ENCODE measurements at regions not wholly inside any gene's neighbourhood (a gene's known extent, or its start where the extent isn't known, plus 50 kb on each side); places are given as distances from the start of the nearest gene placed in this dataset.

GRCh38 chr1:30427545-30427944 lies 295.8 kb downstream of the MATN1 start:
- no peaks in the 10 kb centered on the region for H3K36me3 ChIP-seq
- H3K4me3 ChIP-seq (ENCODE audit: low read depth in 1 of 2, low read length in 1 of 2): no peak overlapping the region
- TF ChIP-seq CTCF (IDR thresholded peaks at IDR 0.05): no peak
- H3K27me3 ChIP-seq: peaks cover 24% of the 10 kb centered on the region
- H3K27ac ChIP-seq: no peak overlapping the region
- H3K4me1 ChIP-seq (ENCODE audit: control insufficient read depth in 1 of 2, insufficient read depth in 1 of 2, low read depth in 1 of 2, low read length in 1 of 2): no peaks in the 10 kb centered on the region
- H3K9me3 ChIP-seq: no peaks in the 10 kb centered on the region

- Histone ChIP-seq H3K27me3 (peaks cover 20% of the 10 kb centered on the region), H3K4me3 (ENCODE audit: low read depth in 1 of 2, low read length in 1 of 2) (no peak overlapping the region)
- no peak for TF ChIP-seq CTCF (IDR thresholded peaks at IDR 0.05)
Measured at GRCh38 chr1:30425046-30425445, 298.3 kb downstream of the MATN1 start.

GRCh38 chr1:30423570-30423969 lies 299.8 kb downstream of the MATN1 start:
- Histone ChIP-seq H3K4me3 (ENCODE audit: low read depth in 1 of 2, low read length in 1 of 2) (no peak overlapping the region), H3K36me3 (no peaks in the 10 kb centered on the region), H3K4me1 (ENCODE audit: control insufficient read depth in 1 of 2, insufficient read depth in 1 of 2, low read depth in 1 of 2, low read length in 1 of 2) (no peaks in the 10 kb centered on the region), H3K27ac (no peak overlapping the region), H3K27me3 (peaks cover 17% of the 10 kb centered on the region), H3K9me3 (no peaks in the 10 kb centered on the region)
- TF ChIP-seq CTCF (IDR thresholded peaks at IDR 0.05): no peak

More at GRCh38 chr1:30425046-30425445, 298.3 kb downstream of the MATN1 start:
- H3K4me1 ChIP-seq (ENCODE audit: control insufficient read depth in 1 of 2, insufficient read depth in 1 of 2, low read depth in 1 of 2, low read length in 1 of 2): no peaks in the 10 kb centered on the region
- no peaks in the 10 kb centered on the region for H3K9me3 ChIP-seq
- no peak overlapping the region for H3K27ac ChIP-seq
- no peaks in the 10 kb centered on the region for H3K36me3 ChIP-seq

GRCh38 chr1:30422251-30422650 lies 301.1 kb downstream of the MATN1 start:
- no peaks in the 10 kb centered on the region for H3K36me3 ChIP-seq
- TF ChIP-seq CTCF (IDR thresholded peaks at IDR 0.05): no peak
- H3K4me1 ChIP-seq (ENCODE audit: control insufficient read depth in 1 of 2, insufficient read depth in 1 of 2, low read depth in 1 of 2, low read length in 1 of 2): no peaks in the 10 kb centered on the region
- no peak overlapping the region for H3K27ac ChIP-seq
- H3K27me3 ChIP-seq: peaks cover 10% of the 10 kb centered on the region
- H3K9me3 ChIP-seq: no peaks in the 10 kb centered on the region
- no peak overlapping the region for H3K4me3 ChIP-seq (ENCODE audit: low read depth in 1 of 2, low read length in 1 of 2)

GRCh38 chr1:30420519-30421050 lies 302.8 kb downstream of the MATN1 start:
- peaks cover 8% of the 10 kb centered on the region for H3K27me3 ChIP-seq
- H3K4me3 ChIP-seq (ENCODE audit: low read depth in 1 of 2, low read length in 1 of 2): no peak overlapping the region
- no peaks in the 10 kb centered on the region for H3K36me3 ChIP-seq
- H3K9me3 ChIP-seq: no peaks in the 10 kb centered on the region
- no peak overlapping the region for H3K27ac ChIP-seq
- no peak for TF ChIP-seq CTCF (IDR thresholded peaks at IDR 0.05)
- H3K4me1 ChIP-seq (ENCODE audit: control insufficient read depth in 1 of 2, insufficient read depth in 1 of 2, low read depth in 1 of 2, low read length in 1 of 2): no peaks in the 10 kb centered on the region

- no peak for TF ChIP-seq CTCF (IDR thresholded peaks at IDR 0.05)
- H3K9me3 ChIP-seq: no peaks in the 10 kb centered on the region
- no peak overlapping the region for H3K27ac ChIP-seq
- H3K4me1 ChIP-seq (ENCODE audit: control insufficient read depth in 1 of 2, insufficient read depth in 1 of 2, low read depth in 1 of 2, low read length in 1 of 2): no peaks in the 10 kb centered on the region
- no peak overlapping the region for H3K4me3 ChIP-seq (ENCODE audit: low read depth in 1 of 2, low read length in 1 of 2)
- H3K27me3 ChIP-seq: peaks cover 4% of the 10 kb centered on the region
- H3K36me3 ChIP-seq: no peaks in the 10 kb centered on the region
Measured at GRCh38 chr1:30419831-30420230, 303.6 kb downstream of the MATN1 start.
